H9 (cell line): ENCODE measurements at regions not wholly inside any gene's neighbourhood (a gene's known extent, or its start where the extent isn't known, plus 50 kb on each side); places are given as distances from the start of the nearest gene placed in this dataset.

Source experiments
- DNase-seq: peaks from one replicate; pipeline ENCODE4 v3.0.0-alpha.2; 2017
- H2AFZ ChIP-seq: one replicate; pipeline ENCODE4 v1.6.1; 2013; ENCODE audit warnings: mild to moderate bottlenecking, low read length, control low read depth, moderate library complexity
- H2AK5ac ChIP-seq: 2 replicates; pipeline ENCODE4 v1.6.1; 2013; ENCODE audit warnings: low read length, control low read depth, mixed read lengths; ENCODE audit not compliant: insufficient read length
- H2BK120ac ChIP-seq: one replicate; pipeline ENCODE4 v1.6.1; 2013; ENCODE audit warnings: low read depth, mild to moderate bottlenecking, low read length, control low read depth, inconsistent platforms; ENCODE audit not compliant: poor library complexity, severe bottlenecking
- H2BK12ac ChIP-seq: 2 replicates; pipeline ENCODE4 v1.6.1; 2013; ENCODE audit warnings: low read length, control low read depth, mixed read lengths, low read depth; ENCODE audit not compliant: insufficient read length
- H2BK15ac ChIP-seq: 2 replicates; pipeline ENCODE4 v1.6.1; 2013; ENCODE audit warnings: low read depth, low read length, control low read depth
- H2BK20ac ChIP-seq: one replicate; pipeline ENCODE4 v1.6.1; 2013; ENCODE audit warnings: low read depth, mild to moderate bottlenecking, low read length, control low read depth, inconsistent platforms; ENCODE audit not compliant: poor library complexity, severe bottlenecking
- H2BK5ac ChIP-seq: 2 replicates; pipeline ENCODE4 v1.6.1; 2013; ENCODE audit warnings: low read length, control low read depth, mixed read lengths; ENCODE audit not compliant: insufficient read length
- H3K14ac ChIP-seq: 2 replicates; pipeline ENCODE4 v1.6.1; 2013; ENCODE audit warnings: low read length, control low read depth; ENCODE audit not compliant: insufficient read depth
- H3K18ac ChIP-seq: 2 replicates; pipeline ENCODE4 v1.6.1; 2013; ENCODE audit warnings: low read depth, mild to moderate bottlenecking, mixed read lengths, low read length, control low read depth; ENCODE audit not compliant: insufficient read length
- H3K23ac ChIP-seq: 2 replicates; pipeline ENCODE4 v1.6.1; 2013; ENCODE audit warnings: low read length, control low read depth, mixed read lengths, low read depth; ENCODE audit not compliant: insufficient read length
- H3K23me2 ChIP-seq: 2 replicates; pipeline ENCODE4 v1.6.1; 2013; ENCODE audit warnings: low read depth, mild to moderate bottlenecking, mixed read lengths, low read length, control low read depth; ENCODE audit not compliant: insufficient read length, poor library complexity, severe bottlenecking
- H3K27ac ChIP-seq: 2 replicates; pipeline ENCODE4 v1.5.1; 2013; ENCODE audit warnings: low read length, control low read depth, mixed read lengths, low read depth; ENCODE audit not compliant: insufficient read length
- H3K27me3 ChIP-seq: 2 replicates; pipeline ENCODE4 v1.6.1; 2013; ENCODE audit warnings: low read length, control low read depth, inconsistent platforms; ENCODE audit not compliant: insufficient read depth
- H3K4ac ChIP-seq: 2 replicates; pipeline ENCODE4 v1.6.1; 2013; ENCODE audit warnings: low read depth, mild to moderate bottlenecking, control low read depth, inconsistent platforms, low read length, moderate library complexity
- H3K4me1 ChIP-seq: 2 replicates; pipeline ENCODE4 v1.6.1; 2013; ENCODE audit warnings: low read length, control low read depth, inconsistent platforms; ENCODE audit not compliant: insufficient read depth
- H3K4me2 ChIP-seq: 2 replicates; pipeline ENCODE4 v1.6.1; 2013; ENCODE audit warnings: low read length, control low read depth, mixed read lengths; ENCODE audit not compliant: insufficient read length, insufficient read depth
- H3K56ac ChIP-seq: 2 replicates; pipeline ENCODE4 v1.6.1; 2013; ENCODE audit warnings: low read depth, mild to moderate bottlenecking, mixed read lengths, low read length, control low read depth; ENCODE audit not compliant: insufficient read length
- H3K79me1 ChIP-seq: 2 replicates; pipeline ENCODE4 v1.6.1; 2013; ENCODE audit warnings: low read depth, mild to moderate bottlenecking, moderate library complexity, low read length, control low read depth, inconsistent platforms; ENCODE audit not compliant: insufficient read depth, poor library complexity, severe bottlenecking
- H3K79me2 ChIP-seq: 2 replicates; pipeline ENCODE4 v1.6.1; 2013; ENCODE audit warnings: low read length, control low read depth, inconsistent platforms; ENCODE audit not compliant: insufficient read depth
- H3K9ac ChIP-seq: 2 replicates; pipeline ENCODE4 v1.6.1; 2013; ENCODE audit warnings: low read length, control low read depth, mixed read lengths; ENCODE audit not compliant: insufficient read length; ENCODE audit errors: extremely low read depth
- H3K9me3 ChIP-seq: one replicate; pipeline ENCODE4 v1.6.1; 2013; ENCODE audit warnings: low read depth, low read length, inconsistent platforms; ENCODE audit not compliant: control insufficient read depth
- H3T11ph ChIP-seq: one replicate; pipeline ENCODE4 v1.6.1; 2013; ENCODE audit warnings: mild to moderate bottlenecking, low read length, control low read depth, inconsistent platforms
- H4K20me1 ChIP-seq: one replicate; pipeline ENCODE4 v1.6.1; 2013; ENCODE audit not compliant: control insufficient read depth, insufficient read length, insufficient read depth
- H4K5ac ChIP-seq: 2 replicates; pipeline ENCODE4 v1.6.1; 2013; ENCODE audit warnings: low read depth, mild to moderate bottlenecking, mixed read lengths, low read length, control low read depth; ENCODE audit not compliant: insufficient read length
- H4K8ac ChIP-seq: replicated peaks from 2 replicates; pipeline ENCODE4 v1.6.1; 2013; ENCODE audit warnings: low read length, control low read depth, mixed read lengths, low read depth; ENCODE audit not compliant: insufficient read length
- H4K91ac ChIP-seq: 2 replicates; pipeline ENCODE4 v1.6.1; 2013; ENCODE audit warnings: low read depth, mild to moderate bottlenecking, moderate library complexity, mixed read lengths, low read length, control low read depth; ENCODE audit not compliant: insufficient read length
- H3K27ac Mint-ChIP-seq, 3 experiments: 2 replicates in 2 of 3; 3 replicates in 1 of 3; pipeline ENCODE4 v1.8.0; 2020 to 2021; ENCODE audit warnings: mixed read lengths in 3 of 3, mild to moderate bottlenecking in 1 of 3, moderate library complexity in 1 of 3
- H3K27me3 Mint-ChIP-seq: 2 replicates; pipeline ENCODE4 v1.8.0; 2021; ENCODE audit warnings: low read depth, mild to moderate bottlenecking, moderate library complexity, mixed read lengths
- H3K36me3 Mint-ChIP-seq, 3 experiments: 2 replicates in 2 of 3; 3 replicates in 1 of 3; pipeline ENCODE4 v1.8.0; 2020 to 2021; ENCODE audit warnings: low read depth in 3 of 3, mixed read lengths in 3 of 3; ENCODE audit not compliant: insufficient read depth in 1 of 3
- H3K4me1 Mint-ChIP-seq, 2 experiments: 2 replicates each; pipeline ENCODE4 v1.8.0; 2020; ENCODE audit warnings: mixed read lengths in 2 of 2
- H3K4me3 Mint-ChIP-seq, 2 experiments: 2 replicates in 1 of 2; 3 replicates in 1 of 2; pipeline ENCODE4 v1.8.0; 2020 to 2021; ENCODE audit warnings: mild to moderate bottlenecking in 2 of 2, mixed read lengths in 2 of 2, moderate library complexity in 1 of 2
- H3K9me3 Mint-ChIP-seq, 2 experiments: 2 replicates in 1 of 2; 3 replicates in 1 of 2; pipeline ENCODE4 v1.8.0; 2020; ENCODE audit warnings: mild to moderate bottlenecking in 2 of 2, mixed read lengths in 2 of 2, moderate library complexity in 1 of 2
- WGBS: extraction: QIAGEN DNeasy Blood & Tissue Kit; methylation state at CpG from one replicate; pipeline ENCODE4 v1.1.7; 2013; ENCODE audit warnings: missing lambda C conversion rate, low lambda C conversion rate, mixed read lengths; ENCODE audit not compliant: insufficient read length; ENCODE audit errors: extremely low coverage; 5-methylcytosine and 5-hydroxymethylcytosine counted together
- TF ChIP-seq, protein P1 (sequence below): fragments of 200-600 bp; sonication (generic); conservative IDR thresholded peaks from 3 replicates; pipeline ENCODE4 v1.8.0; 2021; ENCODE audit warnings: antibody characterized with exemption, mild to moderate bottlenecking

DNA sequence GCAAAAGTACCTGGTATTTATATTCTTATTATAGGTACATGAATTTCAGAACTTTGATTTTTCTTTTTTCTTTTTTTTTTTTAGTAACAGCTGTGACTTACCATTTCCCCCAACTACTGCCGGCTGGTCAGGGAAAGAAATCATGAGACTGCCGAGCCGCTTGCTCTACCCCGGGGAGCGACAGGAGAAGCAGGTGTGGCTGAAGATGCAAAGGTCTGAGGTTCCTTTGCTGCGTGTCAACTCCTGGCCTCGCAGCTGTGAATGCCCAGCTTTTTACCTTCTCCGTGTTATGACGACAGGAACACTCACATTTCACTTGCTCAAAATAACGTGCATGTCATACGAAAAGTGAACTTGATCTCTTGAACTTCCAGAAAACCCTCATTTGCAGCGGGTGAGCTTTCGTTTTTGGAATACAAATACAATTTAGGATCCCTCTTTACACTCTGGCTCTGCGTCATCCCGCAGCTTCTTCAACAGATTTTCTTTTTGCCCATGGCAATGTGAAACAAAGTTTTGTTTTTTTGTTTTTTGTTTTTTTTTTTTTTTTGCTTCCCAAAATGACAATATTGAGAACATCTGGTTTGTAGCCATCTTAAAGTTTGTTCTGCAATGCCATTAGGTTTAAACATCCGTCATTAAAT is 117.9 kb downstream of the EFNB2 start:
- H3K4me1 Mint-ChIP-seq: peaks cover 16 to 30% of the 10 kb centered on the region in 2 experiments
- H3K23me2 ChIP-seq: no peaks in the 10 kb centered on the region
- no peaks in the 10 kb centered on the region for H3K27me3 ChIP-seq
- no peak overlapping the region for H3K9ac ChIP-seq
- H2AK5ac ChIP-seq: no peak overlapping the region
- DNase-seq: peak; percentile 38
- H2BK12ac ChIP-seq: no peak overlapping the region
- no peaks in the 10 kb centered on the region for H3K36me3 Mint-ChIP-seq
- H3K56ac ChIP-seq: no peak overlapping the region
- H3K4me3 Mint-ChIP-seq: no peak overlapping the region
- no CpG with 5 or more reads among the region's 16 CpGs for WGBS
- no peak overlapping the region for H3K4me2 ChIP-seq
- H2BK15ac ChIP-seq: no peak overlapping the region
- no peak overlapping the region for H2BK120ac ChIP-seq
- TF ChIP-seq, protein P1, sequence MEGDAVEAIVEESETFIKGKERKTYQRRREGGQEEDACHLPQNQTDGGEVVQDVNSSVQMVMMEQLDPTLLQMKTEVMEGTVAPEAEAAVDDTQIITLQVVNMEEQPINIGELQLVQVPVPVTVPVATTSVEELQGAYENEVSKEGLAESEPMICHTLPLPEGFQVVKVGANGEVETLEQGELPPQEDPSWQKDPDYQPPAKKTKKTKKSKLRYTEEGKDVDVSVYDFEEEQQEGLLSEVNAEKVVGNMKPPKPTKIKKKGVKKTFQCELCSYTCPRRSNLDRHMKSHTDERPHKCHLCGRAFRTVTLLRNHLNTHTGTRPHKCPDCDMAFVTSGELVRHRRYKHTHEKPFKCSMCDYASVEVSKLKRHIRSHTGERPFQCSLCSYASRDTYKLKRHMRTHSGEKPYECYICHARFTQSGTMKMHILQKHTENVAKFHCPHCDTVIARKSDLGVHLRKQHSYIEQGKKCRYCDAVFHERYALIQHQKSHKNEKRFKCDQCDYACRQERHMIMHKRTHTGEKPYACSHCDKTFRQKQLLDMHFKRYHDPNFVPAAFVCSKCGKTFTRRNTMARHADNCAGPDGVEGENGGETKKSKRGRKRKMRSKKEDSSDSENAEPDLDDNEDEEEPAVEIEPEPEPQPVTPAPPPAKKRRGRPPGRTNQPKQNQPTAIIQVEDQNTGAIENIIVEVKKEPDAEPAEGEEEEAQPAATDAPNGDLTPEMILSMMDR: no peak
- no peaks in the 10 kb centered on the region for H3K79me2 ChIP-seq
- H3K4me1 ChIP-seq: peaks cover 3% of the 10 kb centered on the region; the same call in 1 of the 2 replicates
- no peak overlapping the region for H4K8ac ChIP-seq
- no peak overlapping the region for H4K5ac ChIP-seq
- H3K79me1 ChIP-seq: no peaks in the 10 kb centered on the region
- no peak overlapping the region; a peak in 1 of 7 replicates for H3K27ac Mint-ChIP-seq
- H3K9me3 ChIP-seq: no peaks in the 10 kb centered on the region
- H3K18ac ChIP-seq: no peak overlapping the region
- no peak overlapping the region for H2BK5ac ChIP-seq
- H3K4ac ChIP-seq: no peak overlapping the region
- H2BK20ac ChIP-seq: no peak overlapping the region
- peak overlapping the region; percentile 94 for H2AFZ ChIP-seq
- no peaks in the 10 kb centered on the region for H3K27me3 Mint-ChIP-seq
- H3T11ph ChIP-seq: no peak overlapping the region
- no peak overlapping the region for H4K91ac ChIP-seq
- no peak overlapping the region for H3K14ac ChIP-seq
- no peak overlapping the region for H3K23ac ChIP-seq
- no peaks in the 10 kb centered on the region for H3K9me3 Mint-ChIP-seq
- no peak overlapping the region for H3K27ac ChIP-seq
- H4K20me1 ChIP-seq: no peaks in the 10 kb centered on the region
